NCI-H1436 (cell line): ENCODE measurements at regions not wholly inside any gene's neighbourhood (a gene's known extent, or its start where the extent isn't known, plus 50 kb on each side); places are given as distances from the start of the nearest gene placed in this dataset.

Experiments used
- DNase-seq: peaks from one replicate; lab custom pipeline; 2025; lab: John Stamatoyannopoulos, UW

- no peak for DNase-seq
Observed at GRCh38 chrX:38856670-38857265, 55.5 kb downstream of the MID1IP1 start.

DNA sequence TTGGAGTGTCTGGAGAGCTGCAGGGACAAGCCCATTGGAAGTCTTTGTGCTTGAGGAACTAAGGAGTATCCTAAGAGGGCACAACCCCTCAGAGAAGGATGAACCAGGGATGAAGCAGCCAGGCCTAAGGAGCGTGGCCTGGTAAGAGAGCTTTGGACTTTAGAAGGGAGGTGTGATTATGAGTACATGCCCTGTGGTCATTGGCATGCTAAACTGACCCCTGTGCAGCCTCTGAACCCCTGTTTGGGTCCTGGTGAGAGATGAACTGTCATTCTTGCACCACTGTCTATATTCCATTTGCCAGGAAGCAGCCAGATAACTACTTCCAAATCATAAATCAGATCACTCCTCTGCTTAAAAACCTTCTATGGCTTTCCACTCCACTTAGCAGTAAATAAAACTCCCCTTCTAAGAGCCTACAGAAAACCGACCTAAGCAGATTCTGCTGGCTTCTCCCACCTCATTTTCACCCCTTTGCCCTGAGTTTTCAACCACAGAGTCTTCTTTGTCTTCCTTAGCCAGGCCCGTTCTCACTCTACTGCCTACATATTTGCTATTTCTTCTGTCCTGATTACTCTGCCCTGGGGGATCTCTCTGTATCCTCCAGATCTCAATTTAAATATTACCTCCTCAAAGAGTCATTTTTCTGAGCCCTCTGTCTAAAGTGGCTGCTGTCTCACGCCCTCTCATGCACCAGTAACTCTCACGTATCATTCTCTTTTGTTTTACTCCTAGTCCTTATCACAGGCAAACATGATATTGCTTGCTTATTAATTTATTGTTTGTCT is 56.7 kb downstream of the MID1IP1 start:
- DNase-seq = no peak

- DNase-seq = no peak
Observed at GRCh38 chrX:38859602-38860001, 58.3 kb downstream of the MID1IP1 start.

GRCh38 chrX:38860106-38861013 is 59.1 kb downstream of the MID1IP1 start:
- DNase-seq = no peak

DNA sequence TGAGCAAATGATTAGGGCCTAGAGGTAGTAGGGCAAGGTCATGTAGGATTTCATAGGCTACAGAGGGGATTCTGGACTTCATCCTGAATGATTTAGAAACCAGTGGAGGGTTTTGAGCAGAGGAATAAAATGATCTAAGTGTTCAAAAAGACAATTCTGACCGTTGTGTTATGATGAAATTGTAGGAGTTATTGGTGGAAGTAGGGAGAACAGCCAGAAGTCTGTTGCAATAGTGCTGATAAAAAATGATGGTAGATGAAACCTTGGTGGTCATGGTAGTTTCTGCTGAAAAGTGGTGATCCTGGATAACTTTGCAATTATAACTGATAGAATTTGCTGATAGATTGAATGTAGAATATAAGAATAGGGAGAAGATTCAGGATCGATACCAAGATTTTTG is 60.2 kb downstream of the MID1IP1 start:
- DNase-seq = no peak

GRCh38 chrX:38862100-38862499 is 60.8 kb downstream of the MID1IP1 start:
- DNase-seq = no peak

DNA sequence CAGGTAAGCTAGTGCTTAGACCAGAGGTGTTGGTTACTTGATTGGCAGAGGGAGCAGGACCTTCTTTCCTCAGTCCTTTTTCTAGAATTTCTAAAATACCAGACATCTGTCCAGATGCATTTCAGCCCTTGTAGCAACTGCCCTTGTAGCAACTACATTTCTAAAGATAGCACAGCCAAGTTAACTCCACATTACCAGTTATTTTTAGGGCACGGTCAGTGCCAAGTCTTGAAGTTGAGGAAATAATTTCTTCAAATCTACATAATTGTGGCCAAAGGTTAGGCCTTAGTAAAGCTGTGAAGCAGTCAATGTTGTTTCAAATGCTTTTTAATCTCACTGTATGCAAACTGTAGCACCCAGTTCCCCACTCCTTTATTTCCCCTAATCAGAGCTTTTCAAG is 62.9 kb downstream of the MID1IP1 start:
- DNase-seq = no peak

DNA sequence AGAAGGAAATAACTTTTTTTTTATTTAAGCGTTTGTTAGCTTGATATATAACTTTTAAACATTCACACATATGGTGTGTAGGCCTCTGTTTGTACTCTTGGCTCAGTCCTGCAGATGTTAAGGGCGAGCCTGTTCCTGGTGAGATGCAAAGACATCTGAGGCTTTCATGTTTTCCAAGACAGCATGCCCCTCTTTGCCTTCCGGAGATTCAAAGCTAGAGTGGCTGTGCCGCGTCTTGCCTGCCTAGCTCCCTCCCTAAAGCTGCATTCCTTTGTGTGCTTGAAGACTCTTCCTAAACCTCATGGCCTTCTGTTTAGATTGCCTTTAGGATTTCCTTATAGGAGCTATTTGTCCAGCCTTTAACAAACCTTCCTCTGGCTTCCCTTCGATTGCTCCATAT is 67.1 kb downstream of the MID1IP1 start:
- no peak for DNase-seq

DNA sequence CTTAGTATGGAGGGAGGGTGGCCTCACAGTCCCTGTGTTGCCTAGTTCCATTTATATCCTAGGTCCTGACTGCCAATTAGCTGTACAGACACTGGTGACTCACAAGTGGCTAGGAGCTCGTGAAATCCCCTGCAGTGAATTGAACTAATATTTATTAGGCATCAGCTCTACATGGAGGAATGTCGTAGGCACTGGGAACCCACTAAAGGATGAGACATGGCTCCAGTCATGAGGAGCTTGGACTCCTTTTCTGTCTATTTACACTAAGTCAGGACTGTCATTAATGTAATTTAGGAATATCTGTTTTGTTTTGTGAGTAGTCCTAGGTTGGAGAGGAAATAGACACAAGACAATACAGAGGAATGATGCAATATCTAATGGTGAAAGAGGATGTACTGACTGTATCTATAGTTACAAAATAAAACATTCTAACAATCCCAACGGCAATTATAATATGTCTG is 67.7 kb downstream of the MID1IP1 start:
- no peak for DNase-seq

- no peak for DNase-seq
Observed at GRCh38 chrX:38870361-38870895, 69.2 kb downstream of the MID1IP1 start.

DNA sequence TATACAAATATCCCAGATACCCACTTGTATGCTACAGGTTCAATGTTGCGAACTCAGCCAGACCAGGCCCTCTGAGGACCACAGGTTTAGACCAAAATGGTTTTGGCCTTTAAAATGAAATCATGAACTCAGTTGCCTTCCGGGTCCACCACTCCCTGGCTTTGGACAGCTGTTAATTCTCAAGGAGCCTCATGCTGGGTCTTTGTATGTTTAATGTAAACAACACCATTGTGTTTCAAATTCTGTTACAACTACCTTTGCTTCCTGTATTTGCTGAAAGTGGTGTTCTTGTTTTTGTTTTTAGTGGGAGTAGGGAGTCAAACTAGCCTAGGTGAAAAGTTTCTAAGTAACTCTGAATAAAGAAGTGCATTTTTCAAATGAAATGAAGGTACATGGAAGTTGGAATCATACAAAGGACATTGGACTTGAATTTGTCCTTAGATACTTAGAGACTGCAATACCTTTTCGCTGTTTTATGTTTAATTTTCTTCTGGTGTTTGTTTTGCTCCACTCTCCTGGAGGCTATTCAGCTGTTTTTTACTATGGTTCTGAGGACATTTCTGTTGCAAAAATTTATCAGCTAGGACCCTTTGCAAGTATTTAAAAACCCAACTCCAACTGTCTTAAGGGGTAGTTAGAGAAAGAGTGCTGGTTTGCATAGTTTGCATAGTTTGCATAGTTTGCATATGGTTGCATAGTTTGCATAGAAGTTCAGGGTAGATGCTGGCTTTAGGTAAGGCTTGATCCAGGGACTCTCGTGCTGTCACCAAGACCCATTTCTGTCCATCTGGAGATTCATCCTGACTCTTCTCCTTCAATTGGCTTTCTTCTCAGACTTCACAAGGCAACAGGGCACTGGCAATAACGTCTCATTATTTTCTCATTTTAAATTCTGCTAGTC is 70.1 kb downstream of the MID1IP1 start:
- DNase-seq = no peak

DNA sequence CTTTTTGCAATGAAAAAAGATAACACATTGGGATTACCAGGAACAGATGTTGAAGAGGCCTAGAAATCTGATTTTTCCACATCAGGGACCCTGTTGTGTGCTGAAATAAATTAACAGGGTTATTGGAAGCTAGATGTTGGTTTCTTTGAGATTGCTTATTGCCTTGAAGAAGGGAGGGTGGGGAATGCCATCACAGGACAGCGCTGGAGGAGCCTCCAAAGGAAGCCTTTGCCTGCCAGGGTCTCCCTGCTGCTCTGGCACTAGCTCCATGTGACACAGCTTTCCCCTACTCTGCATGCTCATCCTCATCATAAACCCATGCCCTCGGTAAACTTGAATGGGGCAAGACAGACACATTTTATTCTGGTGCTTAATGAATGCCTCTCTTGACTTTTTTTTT is 76.1 kb downstream of the MID1IP1 start:
- DNase-seq = no peak

- no peak for DNase-seq
Observed at GRCh38 chrX:38878641-38879340, 77.5 kb downstream of the MID1IP1 start.

DNA sequence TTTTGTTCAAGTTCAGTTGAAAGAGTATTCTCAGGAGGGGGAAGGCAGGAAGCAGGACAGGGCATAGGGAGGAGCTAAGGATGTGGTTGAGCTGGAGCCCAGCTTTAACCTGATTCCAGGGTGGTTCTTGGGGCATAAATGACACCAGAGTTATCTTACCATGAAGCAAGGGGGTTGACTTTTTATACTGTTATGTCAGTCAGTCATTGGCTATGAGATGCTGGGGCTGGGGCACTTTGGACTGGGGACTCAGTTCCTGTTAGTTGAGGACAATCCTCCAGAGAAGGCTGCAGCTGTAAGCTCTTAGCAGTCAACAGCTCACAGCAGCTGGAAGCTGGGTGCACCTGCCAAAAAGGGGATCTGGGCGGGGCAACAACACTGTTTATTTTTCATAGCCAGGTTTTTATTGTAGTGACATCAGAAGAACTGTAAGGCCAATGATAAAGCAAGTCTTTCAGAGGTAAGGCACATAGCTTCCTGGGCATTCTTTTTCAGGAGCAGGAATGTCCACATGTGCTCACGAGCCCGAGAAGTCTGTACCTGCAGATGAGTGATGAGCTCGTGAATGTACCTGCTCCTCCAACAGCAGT is 78.5 kb downstream of the MID1IP1 start:
- peak; percentile 23 for DNase-seq

DNA sequence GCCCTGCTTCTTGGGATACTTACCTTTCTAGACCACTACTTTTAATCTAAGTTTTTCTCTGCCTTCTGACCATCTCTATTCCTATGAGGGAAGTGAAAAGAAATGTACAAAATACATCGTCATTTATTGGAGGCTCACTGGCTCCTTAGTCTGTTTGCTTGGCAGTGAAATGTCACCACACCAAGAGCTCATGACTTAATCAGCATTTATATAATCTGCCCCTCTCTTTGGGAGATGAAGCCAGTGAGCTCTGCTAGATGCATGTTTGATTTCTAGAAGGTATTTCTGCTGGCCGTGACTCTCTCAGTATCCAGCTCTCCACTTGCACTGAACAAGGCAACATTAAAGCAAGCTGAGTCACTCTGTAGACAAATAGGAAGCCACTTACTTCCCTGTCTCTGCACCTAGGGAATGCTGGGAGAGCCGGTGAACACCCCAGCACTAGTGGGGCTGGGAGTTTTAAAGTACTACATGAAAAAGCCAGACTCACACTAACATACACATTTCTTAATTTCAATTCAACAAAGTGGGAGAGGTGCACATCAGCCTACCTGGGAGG is 79.1 kb downstream of the MID1IP1 start:
- DNase-seq = no peak

DNA sequence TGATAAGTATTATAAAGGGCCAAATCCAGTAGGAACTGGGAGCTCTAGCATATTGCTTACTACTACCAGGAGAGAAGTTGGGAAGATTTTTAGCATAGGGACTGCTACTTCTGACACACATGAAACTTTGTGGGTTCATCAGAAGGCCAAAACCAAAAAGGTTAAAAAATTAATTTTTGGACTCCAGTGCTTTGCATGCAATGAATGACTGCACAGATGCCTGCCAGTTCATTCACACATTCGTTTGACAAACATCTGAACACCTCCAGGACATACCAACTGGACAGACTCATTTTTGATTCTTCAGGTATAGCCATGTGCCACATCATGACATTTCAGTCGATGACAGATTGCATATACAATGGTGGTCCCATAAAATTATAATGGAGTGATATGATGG is 79.8 kb downstream of the MID1IP1 start:
- DNase-seq = no peak

GRCh38 chrX:38881727-38882126 is 80.5 kb downstream of the MID1IP1 start:
- no peak for DNase-seq

GRCh38 chrX:38882894-38883626 is 81.8 kb downstream of the MID1IP1 start:
- no peak for DNase-seq

GRCh38 chrX:38886112-38886511 is 84.9 kb downstream of the MID1IP1 start:
- DNase-seq = no peak
